ENCODE measurements at regions not wholly inside any gene's neighbourhood (a gene's known extent, or its start where the extent isn't known, plus 50 kb on each side); places are given as distances from the start of the nearest gene placed in this dataset.

DNA sequence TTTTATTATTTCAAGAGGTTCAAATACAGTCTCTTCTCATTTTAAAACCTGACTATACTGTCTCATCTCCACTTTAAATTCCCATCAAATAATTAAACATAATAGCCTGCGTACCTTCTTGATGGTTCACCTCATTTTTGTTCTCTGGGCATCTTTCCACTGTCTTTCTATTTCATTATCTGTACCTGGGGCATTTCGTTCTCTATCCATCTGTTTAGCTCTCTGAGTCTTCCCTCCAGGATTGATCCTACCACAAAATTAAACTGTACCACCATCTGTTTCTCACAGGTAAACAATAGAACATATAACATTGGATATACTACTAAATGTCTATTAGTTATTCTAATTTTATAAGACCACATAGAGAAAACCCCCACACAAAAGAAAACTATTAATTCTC, 1331.4 kb downstream of the NSUN3 start:
- no peak for DNase-seq

DNA sequence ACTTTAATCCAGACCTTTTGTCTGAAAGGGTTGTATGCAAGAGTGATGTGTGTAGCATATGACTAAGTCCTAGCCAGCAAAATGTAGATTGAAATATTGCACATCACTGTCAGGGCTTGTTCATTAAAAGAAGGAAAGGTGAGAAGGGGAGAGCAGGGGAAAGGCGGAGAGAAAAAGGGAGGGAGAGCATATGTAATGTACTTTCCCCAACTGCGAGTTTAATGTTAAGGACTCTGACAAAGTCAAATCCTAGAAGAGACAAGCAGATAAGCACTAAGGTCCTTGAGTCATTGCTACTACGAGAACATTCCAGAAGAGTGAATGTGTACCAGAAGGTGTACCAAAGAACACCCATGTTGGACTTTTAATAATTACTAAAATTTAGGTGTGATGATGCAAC, 1336.7 kb downstream of the NSUN3 start:
- DNase-seq, result no peak

DNA sequence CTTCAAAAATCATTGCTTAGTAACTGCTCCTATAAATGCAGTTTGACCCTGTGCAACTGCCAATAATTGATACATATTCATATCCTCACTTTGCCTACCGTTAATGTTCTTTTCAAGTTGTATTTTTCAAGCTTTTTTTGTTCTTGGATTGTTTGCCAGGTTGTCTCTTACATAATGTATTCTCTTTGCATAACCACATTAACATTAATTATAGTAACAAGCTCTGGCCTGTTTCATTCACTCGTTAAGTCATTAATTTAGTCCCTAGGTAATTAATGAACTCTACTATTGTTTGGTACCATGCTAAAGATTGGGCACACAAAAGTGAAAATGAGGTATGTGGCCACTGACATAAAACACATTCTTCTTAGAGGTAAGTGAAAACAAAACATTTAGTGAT, 1338.8 kb downstream of the NSUN3 start:
- DNase-seq, result no peak

DNA sequence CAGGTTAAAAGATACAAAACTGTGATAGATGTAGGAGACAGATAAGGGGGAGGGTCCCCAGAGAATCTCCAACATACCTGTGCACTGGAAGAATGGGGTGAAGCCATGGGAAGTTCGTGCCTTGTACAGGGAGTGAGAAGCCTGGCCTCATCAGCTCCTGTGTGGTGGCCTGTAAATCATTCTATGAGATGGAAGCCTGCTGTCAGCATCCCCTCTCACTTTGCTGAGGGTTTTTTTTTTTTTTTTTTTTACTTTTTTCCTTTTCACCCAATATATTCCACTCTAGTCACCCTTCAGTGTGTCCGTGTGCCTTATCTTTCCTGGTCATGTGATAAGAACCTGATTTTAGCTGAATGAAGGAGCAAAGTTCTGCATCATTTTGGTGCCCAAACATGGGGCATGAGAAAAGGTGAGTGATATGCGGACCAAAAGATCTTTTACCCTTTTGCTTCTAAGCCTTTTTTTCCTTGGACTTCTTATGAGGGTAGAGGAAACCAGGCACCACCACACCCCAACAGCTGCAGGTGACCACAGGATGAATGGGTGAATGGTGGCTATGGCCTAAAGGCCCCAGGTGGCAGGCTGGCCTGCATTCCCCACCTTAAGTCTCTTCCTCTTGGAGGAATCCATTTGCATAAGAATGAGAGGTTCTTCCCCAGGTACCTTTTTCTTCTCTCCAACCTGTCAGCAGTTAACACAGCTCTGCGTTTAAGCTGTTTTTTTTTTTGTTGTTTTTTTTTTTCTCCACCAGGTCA, 1345.0 kb downstream of the NSUN3 start:
- DNase-seq, result no peak

DNA sequence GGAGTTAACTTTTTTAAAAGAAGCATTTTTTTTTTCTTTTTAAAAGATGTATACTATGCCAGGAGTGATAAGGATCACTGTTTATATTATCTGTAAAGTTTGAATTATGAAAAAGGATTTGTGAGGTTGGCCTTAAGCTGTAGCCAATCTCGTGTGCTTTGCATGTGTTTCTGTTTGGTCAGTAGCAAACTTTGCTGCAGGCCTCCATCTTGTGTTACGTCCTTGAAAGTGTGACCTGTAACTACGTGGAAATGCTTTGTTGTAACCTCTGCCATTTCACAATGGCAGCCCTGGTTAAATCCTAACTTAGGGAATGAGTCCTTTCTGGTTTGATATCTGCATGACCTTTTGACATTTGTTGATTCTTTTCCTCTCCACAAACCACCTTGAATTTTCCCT, 1345.6 kb downstream of the NSUN3 start:
- no peak for DNase-seq

DNA sequence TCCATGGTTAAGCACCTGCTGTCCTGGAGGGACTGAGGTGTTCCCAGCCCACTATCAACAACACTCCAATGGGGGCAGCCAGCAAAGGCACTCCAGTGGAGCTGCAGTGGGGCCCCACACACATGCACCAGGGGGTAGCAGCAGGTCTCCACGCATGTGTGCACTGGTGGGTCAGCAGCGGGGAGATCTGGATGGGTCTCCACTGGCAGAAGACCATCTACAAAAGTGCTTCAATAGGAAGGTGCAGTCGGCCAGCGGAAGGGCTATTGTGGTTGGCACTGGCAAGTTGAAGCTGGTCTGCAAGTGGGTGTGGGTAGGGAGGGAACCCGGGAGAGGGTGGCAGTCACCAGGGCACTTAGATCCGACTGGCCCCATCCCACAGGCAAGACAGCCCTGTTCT, 1355.4 kb downstream of the NSUN3 start:
- DNase-seq, result no peak

DNA sequence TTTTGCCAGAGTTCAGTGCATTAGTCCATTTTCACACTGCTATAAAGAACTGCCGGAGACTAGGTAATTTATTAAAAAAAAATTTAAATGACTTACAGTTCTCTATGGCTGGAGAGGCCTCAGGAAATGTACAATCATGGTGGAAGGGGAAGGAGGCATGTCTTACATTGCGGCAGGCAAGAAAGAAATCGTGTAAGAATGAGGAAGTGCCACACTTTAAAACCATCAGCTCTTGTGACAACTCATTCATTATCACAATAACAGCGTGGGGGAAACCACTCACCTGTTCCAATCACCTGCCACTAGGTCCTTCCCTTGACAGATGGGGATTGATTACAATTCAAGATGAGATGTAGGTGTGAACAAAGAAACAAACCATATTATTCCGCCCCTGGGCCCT, 1361.4 kb downstream of the NSUN3 start:
- no peak for DNase-seq

DNA sequence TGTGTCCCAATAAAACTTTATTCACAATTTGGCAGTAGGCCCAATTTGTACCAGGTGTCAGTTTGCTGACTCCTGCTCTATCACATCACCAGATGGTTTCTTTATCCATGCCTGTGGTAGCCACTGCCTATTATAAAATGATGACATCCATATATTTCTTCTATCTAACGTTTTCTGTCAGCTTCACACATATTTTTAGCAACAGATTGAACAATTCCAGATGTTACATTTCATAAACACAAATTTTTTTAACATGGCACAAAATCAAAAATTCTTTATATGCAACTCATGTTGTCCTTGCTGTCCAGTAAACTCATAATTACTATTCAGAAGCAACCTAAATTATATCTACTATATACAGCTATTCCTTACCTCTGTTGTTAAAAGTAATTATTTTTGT, 1371.6 kb downstream of the NSUN3 start:
- peak; percentile 67 for DNase-seq

DNA sequence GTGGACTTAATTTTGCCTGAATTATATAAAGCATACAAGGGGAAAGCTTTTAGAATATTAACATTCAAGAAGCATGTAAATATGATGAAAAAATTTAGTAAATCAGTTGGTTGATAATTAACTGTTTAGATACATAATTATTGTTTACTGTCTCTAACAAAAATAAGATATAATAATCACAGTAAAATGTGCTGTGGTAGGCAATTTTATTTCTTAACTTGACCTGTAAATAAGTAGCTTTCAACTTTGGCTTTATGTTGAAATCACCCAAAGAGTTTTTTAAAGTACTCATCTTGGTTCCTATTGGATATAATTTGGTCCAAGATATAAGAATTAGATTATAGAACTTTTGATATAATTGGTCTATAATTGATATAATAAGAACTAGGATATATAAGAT, 1374.5 kb downstream of the NSUN3 start:
- no peak for DNase-seq

DNA sequence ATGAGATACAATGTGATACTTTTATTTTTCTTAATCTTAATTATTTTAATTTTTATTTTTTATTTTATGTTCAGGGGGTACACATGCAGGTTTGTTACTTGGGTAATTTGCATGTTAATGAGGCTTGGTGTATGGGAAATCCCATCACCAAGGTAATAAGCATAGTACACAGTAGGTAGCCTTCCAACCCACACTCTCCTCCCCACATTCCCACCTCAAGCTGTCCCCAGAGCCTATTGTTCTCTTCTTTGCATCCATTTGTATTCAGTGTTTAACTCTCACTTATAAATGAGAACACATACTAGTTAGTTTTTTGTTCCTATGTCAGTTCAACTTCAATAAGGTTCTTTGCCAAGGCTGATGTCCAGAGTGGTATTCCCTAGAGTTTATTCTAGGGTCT, 1375.4 kb downstream of the NSUN3 start:
- DNase-seq, result no peak

DNA sequence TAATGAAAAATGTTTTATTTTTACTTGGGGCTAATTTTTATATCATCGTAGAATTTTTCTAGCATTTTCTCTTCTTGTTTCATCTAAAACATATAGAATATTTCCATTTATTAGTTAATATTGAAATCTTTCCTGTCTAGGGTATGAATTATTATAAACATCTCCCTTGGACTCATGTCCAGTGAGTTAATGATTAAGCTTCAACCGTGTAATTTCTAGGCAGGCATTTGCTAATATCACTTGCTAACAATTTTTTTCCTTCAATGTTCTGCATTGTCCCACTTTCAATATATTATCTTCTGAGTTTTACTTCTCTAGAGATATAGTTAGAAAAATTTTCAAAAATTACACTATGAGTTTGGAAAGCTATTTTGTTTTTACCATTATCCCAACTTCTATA, 1371.6 kb upstream of the EPHA6 start:
- DNase-seq, result no peak

DNA sequence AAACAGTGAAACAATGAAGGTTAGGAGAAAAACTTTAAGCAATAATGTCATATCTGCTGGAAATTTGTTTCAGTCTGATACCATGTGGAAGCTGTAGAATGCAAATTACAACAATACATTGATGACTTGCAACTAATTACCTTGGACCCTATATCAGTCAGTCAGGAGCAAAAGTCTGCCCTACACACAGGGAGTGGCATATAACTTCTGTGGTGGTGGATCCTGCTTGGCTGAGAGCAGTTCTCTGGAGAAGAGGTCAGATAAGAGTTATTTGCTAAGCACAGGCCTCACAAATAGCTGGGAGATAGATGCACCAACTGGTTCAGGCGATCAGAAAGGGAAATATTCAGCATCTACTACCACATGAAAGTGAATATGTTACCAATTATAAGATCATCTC, 1364.6 kb upstream of the EPHA6 start:
- no peak for DNase-seq

DNA sequence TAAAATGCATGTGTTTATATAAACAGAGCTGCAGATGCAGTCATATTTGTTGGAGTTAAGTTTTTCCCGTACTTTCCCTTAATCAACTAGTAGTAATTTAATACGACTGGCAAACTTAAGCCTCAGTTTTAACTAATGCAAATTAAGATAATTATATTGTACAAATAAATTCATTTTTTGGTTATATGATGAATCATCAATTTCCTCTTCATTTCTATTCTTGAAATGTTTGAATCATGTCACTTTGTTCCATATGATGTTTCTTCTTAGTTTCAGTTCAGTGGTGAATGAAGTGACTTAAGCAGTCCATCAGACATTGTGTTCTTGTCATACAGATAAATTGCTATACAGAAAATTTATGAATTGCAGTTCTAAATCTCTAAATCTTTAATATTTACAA, 1361.2 kb upstream of the EPHA6 start:
- no peak for DNase-seq

DNA sequence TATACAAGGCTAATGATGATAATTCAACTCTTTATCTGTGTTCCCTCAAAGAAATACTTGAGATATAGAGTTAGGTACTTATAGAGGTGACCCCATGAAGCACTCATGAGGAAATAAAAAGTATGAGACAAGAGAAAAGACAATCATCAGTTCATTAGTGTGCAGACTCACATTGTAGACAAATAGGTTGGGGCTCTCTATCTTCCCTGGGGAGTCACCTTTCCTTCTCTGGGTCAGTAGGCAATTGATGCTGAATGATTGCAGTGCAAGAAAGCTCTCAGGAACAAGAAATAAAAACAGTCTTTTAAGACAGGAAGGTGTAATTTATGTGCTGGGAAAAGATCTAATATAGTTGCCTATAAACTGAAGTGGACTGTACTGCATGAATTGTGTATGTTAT, 1357.6 kb upstream of the EPHA6 start:
- DNase-seq, result no peak

DNA sequence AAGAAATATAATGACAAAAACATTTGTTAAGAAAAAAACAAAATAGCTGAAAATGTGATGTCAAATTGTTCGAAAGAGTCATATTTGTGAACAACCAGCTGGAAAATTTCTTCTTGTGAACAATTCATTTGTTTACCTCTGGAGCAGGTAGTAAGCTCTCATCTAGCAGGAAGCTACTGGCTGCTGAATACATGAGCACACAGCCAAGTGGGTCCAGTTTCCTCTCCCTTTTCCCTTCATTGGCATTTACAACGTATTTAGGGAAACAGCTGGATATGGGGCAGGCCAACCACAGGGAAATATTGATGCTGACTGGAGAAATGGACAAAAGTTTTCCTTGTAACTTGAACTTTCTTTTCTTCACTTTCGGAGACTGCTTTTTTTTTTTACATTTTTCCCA, 1354.7 kb upstream of the EPHA6 start:
- DNase-seq, result no peak

DNA sequence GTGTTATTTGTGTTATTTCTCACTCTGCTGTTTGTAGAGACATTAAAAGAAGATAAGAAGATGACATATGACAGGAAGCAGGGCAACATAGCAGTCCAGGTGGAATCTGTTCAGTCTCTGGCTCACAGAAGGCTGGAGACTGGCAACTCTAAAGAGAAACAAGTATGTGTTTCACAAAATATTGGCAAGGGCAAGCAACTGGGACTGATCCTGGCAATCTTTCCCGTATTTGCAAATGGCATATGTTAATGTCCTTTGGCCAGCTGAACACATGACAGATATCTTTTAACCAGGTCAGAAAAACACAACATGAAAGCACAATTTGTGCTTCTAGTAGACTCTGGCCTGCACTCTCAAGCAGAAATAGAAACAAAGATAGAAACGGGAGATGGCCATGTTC, 1354.1 kb upstream of the EPHA6 start:
- DNase-seq, result no peak

DNA sequence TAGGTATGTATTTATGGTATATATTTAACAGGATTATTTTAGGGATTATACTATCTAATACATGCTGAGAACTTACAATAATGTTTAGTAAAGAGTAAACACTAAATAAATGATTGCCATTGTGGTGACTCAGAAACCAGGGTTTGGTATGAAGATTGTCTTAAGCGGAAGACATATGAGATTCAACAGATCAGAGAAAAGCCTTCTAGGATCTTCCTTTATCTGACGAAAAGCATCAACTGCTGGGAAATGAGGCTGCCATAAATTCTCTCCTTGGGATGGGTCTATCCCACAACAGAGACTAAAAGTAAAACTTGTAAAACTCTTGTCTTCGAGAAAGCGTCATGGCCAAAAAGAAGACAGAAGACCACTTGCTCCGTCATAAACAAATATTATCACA, 1352.2 kb upstream of the EPHA6 start:
- no peak for DNase-seq

DNA sequence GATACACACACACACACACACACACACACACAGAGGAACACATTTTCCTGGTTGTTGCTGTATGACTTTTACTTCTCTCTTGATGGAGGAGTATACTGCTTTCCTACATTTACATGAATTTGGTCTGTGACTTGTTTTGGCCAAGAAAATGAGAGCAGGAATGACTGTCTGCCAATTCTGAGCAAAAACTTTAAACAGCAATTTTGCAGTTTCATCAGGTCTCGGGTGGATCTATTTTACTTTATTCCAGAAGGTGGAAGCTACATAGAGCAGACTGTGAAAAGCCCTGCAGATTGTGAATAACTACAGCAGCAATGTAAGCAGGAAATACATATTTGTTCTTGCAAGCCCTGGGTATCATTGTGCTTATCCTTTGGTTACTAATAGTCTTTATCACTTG, 1350.0 kb upstream of the EPHA6 start:
- DNase-seq, result no peak

DNA sequence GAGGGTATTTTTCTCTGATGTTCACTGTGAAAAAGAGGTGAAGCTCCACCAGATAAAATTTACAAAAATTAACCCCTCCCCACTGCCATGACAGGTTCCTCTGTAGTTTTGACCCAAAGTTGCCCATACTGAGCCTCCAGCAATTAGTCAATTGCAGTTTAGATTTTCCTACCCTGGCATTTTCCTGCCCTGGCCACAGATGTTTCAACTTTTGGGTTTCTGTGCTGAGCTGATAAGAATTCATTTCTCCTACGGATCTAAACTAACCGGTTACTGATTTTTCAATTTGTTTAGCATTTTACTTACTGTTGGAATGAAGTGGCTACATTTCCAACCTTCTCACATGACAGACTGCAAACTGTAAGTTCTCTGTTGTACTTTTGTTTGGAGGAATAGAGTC, 1346.1 kb upstream of the EPHA6 start:
- DNase-seq, result no peak

DNA sequence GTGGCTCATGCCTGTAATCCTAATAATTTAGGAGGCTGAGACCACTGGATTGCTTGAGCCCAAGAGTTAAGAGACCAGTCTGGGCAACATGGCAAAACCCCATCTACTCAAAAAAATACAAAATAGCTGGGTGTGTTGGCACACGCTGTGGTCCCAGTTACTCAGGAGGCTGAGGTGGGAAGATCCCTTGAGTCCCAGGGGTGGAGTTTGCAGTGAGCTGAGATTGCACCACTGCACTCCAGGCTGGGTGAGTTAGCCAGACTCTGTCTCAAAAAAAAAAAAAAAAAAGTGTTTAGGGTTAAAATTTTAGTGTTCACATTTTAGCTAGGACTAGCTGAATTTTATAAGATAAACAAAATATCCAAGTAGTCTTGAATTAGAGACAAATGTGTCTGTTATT, 1340.1 kb upstream of the EPHA6 start:
- DNase-seq, result no peak

DNA sequence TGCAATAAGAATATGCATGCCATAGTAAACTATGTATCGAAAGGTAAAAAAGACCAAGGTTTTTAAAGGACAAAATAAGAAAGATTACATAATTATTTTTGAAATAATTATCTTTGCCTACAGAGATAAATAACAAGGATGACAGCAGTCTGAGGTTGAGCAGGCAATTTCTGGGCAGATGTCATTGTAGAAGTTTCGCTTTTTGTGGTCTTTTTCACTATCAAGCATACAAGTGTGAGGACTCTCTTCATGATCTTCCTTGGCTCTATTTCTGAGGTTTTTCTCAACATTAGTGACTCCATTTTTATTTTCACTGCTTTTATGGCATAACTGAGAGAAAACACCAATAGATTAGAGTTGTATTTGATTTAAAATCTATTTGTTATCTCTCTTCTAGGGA, 1337.9 kb upstream of the EPHA6 start:
- no peak for DNase-seq

DNA sequence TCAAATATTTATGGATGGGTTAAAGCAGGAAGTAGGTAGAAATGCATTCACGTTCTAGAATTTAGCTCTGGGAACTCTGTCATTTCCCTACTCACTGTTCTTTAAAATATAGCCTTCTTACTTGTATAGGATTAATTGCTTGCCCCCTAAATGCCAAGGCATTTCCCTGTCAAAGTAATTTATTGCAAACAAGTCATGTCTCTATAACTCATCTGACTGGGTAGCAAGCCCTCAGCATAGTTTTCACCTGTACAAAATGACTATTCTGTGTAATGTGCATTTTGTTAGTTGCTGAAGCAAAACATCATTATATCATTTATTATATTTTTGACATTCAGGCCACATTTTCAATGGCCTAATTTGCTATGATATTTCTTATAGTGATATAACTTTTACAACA, 1308.2 kb upstream of the EPHA6 start:
- DNase-seq, result no peak

DNA sequence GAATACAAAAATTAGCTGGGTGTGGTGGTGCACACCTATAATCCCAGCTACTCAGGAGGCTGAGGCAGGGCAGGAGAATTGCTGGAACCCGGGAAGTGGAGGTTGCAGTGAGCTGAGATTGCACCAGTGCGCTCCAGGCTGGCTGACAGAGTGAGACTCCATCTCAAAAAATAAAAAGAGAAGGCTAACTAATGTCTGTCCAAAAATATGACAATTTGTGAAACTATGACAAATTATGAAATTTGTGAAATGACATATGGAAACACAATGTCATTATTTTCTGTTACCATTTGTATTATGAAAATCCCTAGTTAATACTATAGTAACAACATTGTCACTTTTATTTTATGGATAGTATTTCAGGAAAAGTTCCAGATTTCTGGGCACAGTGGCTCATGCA, 1306.3 kb upstream of the EPHA6 start:
- no peak for DNase-seq

DNA sequence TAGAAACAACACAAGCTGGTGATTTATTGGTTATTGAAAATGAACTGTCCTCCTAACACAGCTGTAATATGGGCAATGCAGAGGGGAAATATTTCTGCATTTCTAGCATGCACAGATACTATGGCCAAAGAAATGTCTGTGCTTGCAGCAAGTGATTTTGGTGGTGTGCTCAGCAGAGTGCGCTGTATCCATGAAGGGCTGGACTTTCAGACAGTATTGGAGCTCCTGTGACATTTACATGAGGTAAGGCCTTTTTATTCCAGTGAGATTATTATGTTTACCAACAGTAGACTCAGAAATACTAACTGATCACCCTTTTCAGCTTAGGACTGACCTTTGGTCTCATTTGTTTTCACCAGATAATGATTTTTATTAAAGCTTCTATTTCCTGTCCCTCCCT, 1302.6 kb upstream of the EPHA6 start:
- DNase-seq, result no peak

DNA sequence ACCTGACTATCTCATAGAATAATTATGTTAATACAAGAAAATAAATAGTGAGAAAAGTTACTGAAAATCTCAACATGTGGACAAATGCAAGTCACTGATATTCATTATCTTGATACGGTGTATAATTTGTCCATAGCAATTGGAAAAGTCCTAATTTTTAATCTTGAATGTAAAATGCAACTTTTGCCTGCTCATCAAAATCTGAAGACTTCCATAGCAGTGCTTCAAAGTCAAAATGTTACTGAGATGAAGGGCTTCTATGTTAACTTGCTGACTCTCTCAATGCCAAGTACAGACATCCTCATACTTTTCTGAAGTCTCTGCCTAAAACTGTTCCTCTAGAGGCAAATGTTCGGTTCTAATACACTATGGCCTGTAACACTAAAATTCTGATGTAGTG, 1300.1 kb upstream of the EPHA6 start:
- DNase-seq, result no peak
